Transverse colon (tissue), 3 donors: ENCODE measurements at regions not wholly inside any gene's neighbourhood (a gene's known extent, or its start where the extent isn't known, plus 50 kb on each side); places are given as distances from the start of the nearest gene placed in this dataset.

Experiments used
- CTCF ChIP-seq, 5 experiments: fragments of 200-600 bp in 3 of 5; fragments of 450-650 bp in 2 of 5; sonication (generic) in 3 of 5; IDR thresholded peaks; 1 replicate in 2 of 5; 2 replicates in 3 of 5; pipeline ENCODE4 v1.5.1; 2016 to 2017; ENCODE audit warnings: antibody characterized with exemption in 5 of 5, inconsistent platforms in 3 of 5, mild to moderate bottlenecking in 2 of 5, moderate library complexity in 1 of 5
- EP300 ChIP-seq: sonication (generic); formaldehyde crosslinking; IDR thresholded peaks from one replicate; pipeline ENCODE4 v1.6.1; 2017; ENCODE audit warnings: antibody characterized with exemption, low read depth
- POLR2A ChIP-seq: fragments of 450-650 bp; IDR thresholded peaks from one replicate; pipeline ENCODE4 v1.6.1; 2016; ENCODE audit warnings: antibody characterized with exemption, mild to moderate bottlenecking, moderate library complexity

GRCh38 chr13:53324656-53325055, 296.0 kb downstream of the OLFM4 start:
- TF ChIP-seq CTCF (IDR thresholded peaks at IDR 0.05): no peak
- TF ChIP-seq EP300: no peak
- no peak for TF ChIP-seq POLR2A
